GM12872 (cell line): ENCODE measurements at regions not wholly inside any gene's neighbourhood (a gene's known extent, or its start where the extent isn't known, plus 50 kb on each side); places are given as distances from the start of the nearest gene placed in this dataset.

Experiments
- CTCF ChIP-seq: IDR thresholded peaks from 3 replicates; pipeline ENCODE4 v1.5.1; 2011; ENCODE audit warnings: low read depth, mild to moderate bottlenecking, low read length, moderate library complexity; ENCODE audit not compliant: insufficient read depth

- TF ChIP-seq CTCF = no peak
These were observed 250.0 kb downstream of the CHRM3 start for GRCh38 chr1:239636347-239636746.

DNA sequence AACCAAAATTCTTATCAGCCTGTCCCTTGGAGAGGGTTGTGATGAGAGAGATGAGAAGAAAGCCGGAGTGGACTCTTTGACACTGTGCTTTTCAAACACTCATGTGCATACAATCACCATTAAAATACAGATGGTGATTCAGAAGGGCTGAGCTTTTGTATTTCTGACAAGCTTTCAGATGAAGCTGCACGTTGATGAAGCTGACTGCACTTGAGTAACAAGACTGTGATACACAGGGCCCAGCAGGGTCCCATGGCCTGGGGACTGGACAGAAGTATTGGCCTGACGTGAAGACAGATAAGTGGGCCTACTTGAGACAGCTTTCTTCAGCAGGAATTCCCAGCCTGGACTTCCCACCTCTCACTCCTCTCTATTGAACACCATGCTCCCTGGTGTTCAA lies 258.2 kb downstream of the CHRM3 start:
- TF ChIP-seq CTCF = no peak

- no peak for TF ChIP-seq CTCF
These were observed 260.7 kb downstream of the CHRM3 start for GRCh38 chr1:239647045-239647444.

GRCh38 chr1:239647964-239648632 lies 261.7 kb downstream of the CHRM3 start:
- no peak for TF ChIP-seq CTCF

DNA sequence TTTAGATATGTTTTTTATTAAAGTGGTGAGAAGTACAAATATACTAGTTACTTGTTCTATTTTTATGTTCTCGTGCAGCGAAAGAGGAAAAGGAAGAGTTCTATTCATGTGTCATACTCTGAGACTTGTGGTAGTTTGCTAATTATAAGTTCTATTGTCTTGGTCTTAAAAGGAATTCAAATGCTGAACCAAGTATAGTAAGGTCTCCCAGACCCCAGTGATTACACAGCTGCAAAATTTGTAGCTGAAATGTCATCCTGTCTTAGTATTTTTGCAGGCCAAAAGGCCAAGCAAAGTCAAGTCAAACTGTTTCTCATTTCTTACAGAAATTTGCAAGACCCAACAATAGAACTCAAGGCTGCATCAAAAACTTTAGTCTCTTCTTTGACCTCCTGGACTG lies 268.7 kb downstream of the CHRM3 start:
- no peak for TF ChIP-seq CTCF

DNA sequence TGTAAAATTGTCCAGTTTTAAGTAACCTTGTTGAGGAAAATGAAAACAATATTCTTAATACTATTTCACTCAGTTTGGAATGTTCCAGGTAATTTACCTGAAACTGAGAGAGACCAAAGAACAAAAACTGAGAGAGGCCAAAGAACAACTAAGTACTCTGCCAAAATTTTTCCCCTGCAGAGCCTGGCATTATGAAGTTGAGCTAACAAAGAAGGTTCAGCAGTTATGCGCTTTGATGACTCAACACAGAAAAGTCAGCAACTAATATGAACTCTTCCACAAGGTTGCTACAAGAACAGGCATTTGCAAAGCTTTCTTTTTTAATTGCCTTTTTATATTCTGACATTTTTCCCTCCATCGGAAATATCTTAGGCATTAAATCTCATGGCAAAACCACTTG lies 270.9 kb downstream of the CHRM3 start:
- no peak for TF ChIP-seq CTCF

- no peak for TF ChIP-seq CTCF
These were observed 276.6 kb downstream of the CHRM3 start for GRCh38 chr1:239662950-239663349.
